GM21786 (cell line): ENCODE measurements at regions not wholly inside any gene's neighbourhood (a gene's known extent, or its start where the extent isn't known, plus 50 kb on each side); places are given as distances from the start of the nearest gene placed in this dataset.
"Not testable (repeated sequence)": the region's sequence is repeated elsewhere in the genome, so short reads cannot be mapped to it uniquely, and the experiment has no call there.

Experiments
- ATAC-seq: cut with Tn5 transposase; IDR thresholded peaks from one replicate; pipeline ENCODE4 v1.9.1; 2021; ENCODE audit not compliant: unreplicated experiment

GRCh38 chr5:53265043-53265442 is 155.5 kb upstream of the MOCS2 start:
- ATAC-seq, result no peak

- not testable (repeated sequence) for ATAC-seq
Observed at GRCh38 chr5:53268241-53268640, 158.7 kb upstream of the MOCS2 start.

- ATAC-seq, result no peak
Observed at GRCh38 chr5:53275666-53276065, 166.1 kb upstream of the MOCS2 start.

GRCh38 chr5:53276825-53277224 is 167.3 kb upstream of the MOCS2 start:
- ATAC-seq, result no peak

- ATAC-seq, result no peak
Observed at GRCh38 chr5:53277491-53277890, 167.9 kb upstream of the MOCS2 start.

- no peak for ATAC-seq
Observed at GRCh38 chr5:53287573-53287972, 178.0 kb upstream of the MOCS2 start.

GRCh38 chr5:53288511-53288910 is 179.0 kb upstream of the MOCS2 start:
- ATAC-seq, result no peak

- no peak for ATAC-seq
Observed at GRCh38 chr5:53291047-53291446, 181.5 kb upstream of the MOCS2 start.

GRCh38 chr5:53291528-53291927 is 182.0 kb upstream of the MOCS2 start:
- no peak for ATAC-seq

- ATAC-seq, result no peak
Observed at GRCh38 chr5:53298841-53299240, 181.6 kb upstream of the FST start.

GRCh38 chr5:53302529-53302928 is 177.9 kb upstream of the FST start:
- no peak for ATAC-seq

- no peak for ATAC-seq
Observed at GRCh38 chr5:53303105-53303504, 177.3 kb upstream of the FST start.

- ATAC-seq, result not testable (repeated sequence)
Observed at GRCh38 chr5:53305316-53305715, 175.1 kb upstream of the FST start.

- no peak for ATAC-seq
Observed at GRCh38 chr5:53309653-53310052, 170.8 kb upstream of the FST start.

- ATAC-seq, result no peak
Observed at GRCh38 chr5:53311681-53312080, 168.7 kb upstream of the FST start.

GRCh38 chr5:53313145-53313544 is 167.3 kb upstream of the FST start:
- ATAC-seq, result no peak

- no peak for ATAC-seq
Observed at GRCh38 chr5:53318303-53318702, 162.1 kb upstream of the FST start.

- no peak for ATAC-seq
Observed at GRCh38 chr5:53319315-53319714, 161.1 kb upstream of the FST start.

GRCh38 chr5:53321073-53321472 is 159.4 kb upstream of the FST start:
- ATAC-seq, result no peak

GRCh38 chr5:53321721-53322120 is 158.7 kb upstream of the FST start:
- no peak for ATAC-seq

- no peak for ATAC-seq
Observed at GRCh38 chr5:53322257-53322656, 158.2 kb upstream of the FST start.

GRCh38 chr5:53323511-53323910 is 156.9 kb upstream of the FST start:
- ATAC-seq, result no peak

- peak; percentile 87 for ATAC-seq
Observed at GRCh38 chr5:53323943-53324642, 156.3 kb upstream of the FST start.
